B cell (primary cell): ENCODE measurements at regions not wholly inside any gene's neighbourhood (a gene's known extent, or its start where the extent isn't known, plus 50 kb on each side); places are given as distances from the start of the nearest gene placed in this dataset.

Experiments used
- ATAC-seq: fragments of 200-7000 bp; cut with Tn5 transposase; one replicate; pipeline ENCODE4 v1.10.0; 2021; ENCODE audit warnings: low read depth, mild to moderate bottlenecking, moderate number of reproducible peaks, moderate library complexity
- CTCF ChIA-PET: fragments of 350-600 bp; sonication (Branson Sonifier 250); formaldehyde crosslinking; loops from one replicate; lab custom pipeline; 2021; ENCODE audit warnings: antibody characterized with exemption, inconsistent platforms; lab: Charles Lee
- POLR2A ChIA-PET: fragments of 350-600 bp; sonication (Branson Sonifier 250); formaldehyde crosslinking; loops from one replicate; lab custom pipeline; 2021; ENCODE audit warnings: antibody characterized with exemption; lab: Charles Lee
- DNase-seq: peaks from one replicate; pipeline ENCODE4 v3.0.0; 2013
- H2AFZ ChIP-seq: 2 replicates; pipeline ENCODE4 v1.6.1; 2012; ENCODE audit warnings: mild to moderate bottlenecking, low read depth, low read length; ENCODE audit not compliant: insufficient read depth, poor library complexity, severe bottlenecking
- H3K27ac ChIP-seq, 2 donors: 1 replicate in 1 of 2; 2 replicates in 1 of 2; pipeline ENCODE4 v1.5.1; 2012 to 2013; ENCODE audit warnings: low read length in 2 of 2, mild to moderate bottlenecking in 2 of 2, moderate library complexity in 1 of 2
- H3K27me3 ChIP-seq, 4 experiments: fragments of 200-600 bp in 1 of 4; sonication (generic) in 1 of 4; replicated peaks in 1 of 4; 1 replicate in 2 of 4; 2 replicates in 2 of 4; pipeline versions ENCODE4 v1.6.1 to v1.7.0; 2013 to 2016; ENCODE audit warnings: low read length in 3 of 4, mild to moderate bottlenecking in 2 of 4, mixed read lengths in 1 of 4, moderate library complexity in 1 of 4; ENCODE audit not compliant: insufficient read depth in 4 of 4, control insufficient read depth in 3 of 4; ENCODE audit errors: control extremely low read depth in 1 of 4
- H3K36me3 ChIP-seq, 2 experiments: replicated peaks in 1 of 2; 1 replicate in 1 of 2; 2 replicates in 1 of 2; pipeline versions ENCODE4 v1.6.1 to v1.7.1; 2013; ENCODE audit warnings: low read length in 1 of 2; ENCODE audit not compliant: insufficient read depth in 2 of 2, control insufficient read depth in 1 of 2; ENCODE audit errors: control extremely low read depth in 1 of 2, extremely low read depth in 1 of 2
- H3K4me1 ChIP-seq, 2 donors: fragments of 200-600 bp in 1 of 2; sonication (generic) in 1 of 2; 1 replicate in 1 of 2; 2 replicates in 1 of 2; pipeline versions ENCODE4 v1.5.1 to v1.6.1; 2013 to 2017; ENCODE audit warnings: low read length in 2 of 2; ENCODE audit not compliant: control insufficient read depth in 2 of 2, insufficient read depth in 2 of 2
- H3K4me2 ChIP-seq: replicated peaks from 2 replicates; pipeline ENCODE3; 2012; ENCODE audit warnings: mild to moderate bottlenecking, low read depth, low read length; ENCODE audit not compliant: poor library complexity, severe bottlenecking
- H3K4me3 ChIP-seq, 5 experiments: fragments of 200-600 bp in 1 of 5; sonication (generic) in 1 of 5; 1 replicate in 3 of 5; 2 replicates in 2 of 5; pipeline versions ENCODE4 v1.5.1 to v1.7.0; 2011 to 2016; ENCODE audit warnings: low read length in 4 of 5, mild to moderate bottlenecking in 4 of 5, low read depth in 2 of 5, control low read depth in 1 of 5, moderate library complexity in 1 of 5; ENCODE audit not compliant: insufficient read depth in 1 of 5; ENCODE audit errors: control extremely low read depth in 1 of 5, extremely low read depth in 1 of 5
- H3K79me2 ChIP-seq: fragments of 200-600 bp; sonication (generic); one replicate; pipeline ENCODE4 v1.6.0; 2016; ENCODE audit warnings: low read length; ENCODE audit not compliant: control insufficient read depth, insufficient read depth
- H3K9ac ChIP-seq: fragments of 200-600 bp; sonication (generic); 2 replicates; pipeline ENCODE4 v1.6.1; 2017; ENCODE audit warnings: mild to moderate bottlenecking, low read length, moderate library complexity
- H3K9me3 ChIP-seq, 3 donors: one replicate each; pipeline versions ENCODE4 v1.6.1 to v1.7.1; 2013; ENCODE audit warnings: low read length in 2 of 3; ENCODE audit not compliant: control insufficient read depth in 2 of 3, insufficient read depth in 1 of 3; ENCODE audit errors: control extremely low read depth in 1 of 3
- H4K20me1 ChIP-seq: 2 replicates; pipeline ENCODE4 v1.6.0; 2012; ENCODE audit warnings: mild to moderate bottlenecking, low read length; ENCODE audit not compliant: insufficient read depth, control insufficient read depth, poor library complexity, severe bottlenecking
- H3K27ac Mint-ChIP-seq: one replicate; pipeline ENCODE4 v1.8.0; 2021; ENCODE audit warnings: mixed read lengths
- H3K27me3 Mint-ChIP-seq: one replicate; pipeline ENCODE4 v1.8.0; 2021; ENCODE audit warnings: mixed read lengths
- H3K4me1 Mint-ChIP-seq: one replicate; pipeline ENCODE4 v1.8.0; 2021; ENCODE audit warnings: mixed read lengths
- H3K4me3 Mint-ChIP-seq: one replicate; pipeline ENCODE4 v1.8.0; 2021; ENCODE audit warnings: mixed read lengths
- H3K9me3 Mint-ChIP-seq: one replicate; pipeline ENCODE4 v1.8.0; 2022; ENCODE audit warnings: mixed read lengths; ENCODE audit not compliant: insufficient read depth
- CTCF ChIP-seq: fragments of 200-600 bp; IDR thresholded peaks from one replicate; pipeline ENCODE4 v1.8.0; 2022; ENCODE audit warnings: antibody characterized with exemption, mild to moderate bottlenecking
- EZH2 ChIP-seq: IDR thresholded peaks from 2 replicates; pipeline ENCODE4 v1.6.1; 2012; ENCODE audit warnings: borderline replicate concordance, low read depth, mild to moderate bottlenecking, moderate library complexity, low read length; ENCODE audit not compliant: insufficient read depth, poor library complexity, severe bottlenecking
- WGBS: methylation state at CpG from one replicate; pipeline ENCODE4 v1.1.5; 2013; ENCODE audit warnings: missing lambda C conversion rate; ENCODE audit not compliant: insufficient coverage; 5-methylcytosine and 5-hydroxymethylcytosine counted together
- intact Hi-C: fragments of 100-400 bp; cut with micrococcal nuclease; formaldehyde crosslinking; loops from one replicate; pipeline ENCODE4 v1.10.0; 2022

GRCh38 chr5:34523387-34523726, 132.8 kb upstream of the RAI14 start:
- Histone ChIP-seq H3K79me2 (no peaks in the 10 kb centered on the region), H3K4me3 (no peak overlapping the region), H2AFZ (peak overlapping the region; percentile 11), H3K4me2 (no peak overlapping the region), H3K9ac (no peak overlapping the region), H3K4me1 (peaks cover 0 to 3% of the 10 kb centered on the region in 2 donors), H3K9me3 (no peaks in the 10 kb centered on the region), H3K27me3 (no peaks in the 10 kb centered on the region), H3K27ac (no peak overlapping the region), H3K36me3 (no peaks in the 10 kb centered on the region), H4K20me1 (no peaks in the 10 kb centered on the region)
- Mint-ChIP-seq H3K4me3 (no peak overlapping the region), H3K9me3 (no peaks in the 10 kb centered on the region), H3K27me3 (peaks cover 5% of the 10 kb centered on the region), H3K27ac (no peak overlapping the region), H3K4me1 (no peaks in the 10 kb centered on the region)
- ATAC-seq (no peak), DNase-seq (no peak)
- TF ChIP-seq EZH2 (no peak), CTCF (peak; percentile 17)
- intact Hi-C loops: loop anchor here (5.0 kb wide), 1 partner anchor 36 kb away; no protein-coding TSS in a partner anchor
- ChIA-PET POLR2A (no interaction called here), CTCF (interaction anchor here (0.9 to 9.3 kb wide), 24 partner anchors 8 to 1402 kb away, joined by 3 to 245 read pairs (median 5); partner anchors contain the start of genes BRIX1, DNAJC21, RAD1 and TTC23L)
- no CpG with 5 or more reads among the region's 1 CpG for WGBS

- WGBS: 100% methylated on average over 1 of the region's 1 CpG
- no peaks in the 10 kb centered on the region for H3K9me3 ChIP-seq
- CTCF ChIA-PET: interaction anchor here (0.9 to 9.3 kb wide), 16 partner anchors 8 to 480 kb away, joined by 3 to 245 read pairs (median 5); partner anchors contain the start of genes BRIX1, DNAJC21 and RAD1
- Mint-ChIP-seq H3K27me3 (peaks cover 3% of the 10 kb centered on the region), H3K4me3 (no peak overlapping the region), H3K9me3 (no peaks in the 10 kb centered on the region), H3K4me1 (no peaks in the 10 kb centered on the region), H3K27ac (no peak overlapping the region)
- H3K36me3 ChIP-seq: no peaks in the 10 kb centered on the region
- peaks cover 0 to 3% of the 10 kb centered on the region in 2 donors for H3K4me1 ChIP-seq
- no peaks in the 10 kb centered on the region for H3K79me2 ChIP-seq
- POLR2A ChIA-PET: no interaction called here
- no peak overlapping the region for H3K4me3 ChIP-seq
- no peaks in the 10 kb centered on the region for H3K27me3 ChIP-seq
- no peak for ATAC-seq
- TF ChIP-seq CTCF (no peak), EZH2 (no peak)
- no peak overlapping the region for H2AFZ ChIP-seq
- intact Hi-C loops: loop anchor here (5.0 kb wide), 1 partner anchor 37 kb away; no protein-coding TSS in a partner anchor
- no peak overlapping the region for H3K27ac ChIP-seq
- no peaks in the 10 kb centered on the region for H4K20me1 ChIP-seq
- no peak for DNase-seq
- H3K9ac ChIP-seq: no peak overlapping the region
- no peak overlapping the region for H3K4me2 ChIP-seq
Measured at GRCh38 chr5:34524123-34524522, 132.0 kb upstream of the RAI14 start.
